ENCODE measurements at regions not wholly inside any gene's neighbourhood (a gene's known extent, or its start where the extent isn't known, plus 50 kb on each side); places are given as distances from the start of the nearest gene placed in this dataset.

DNA sequence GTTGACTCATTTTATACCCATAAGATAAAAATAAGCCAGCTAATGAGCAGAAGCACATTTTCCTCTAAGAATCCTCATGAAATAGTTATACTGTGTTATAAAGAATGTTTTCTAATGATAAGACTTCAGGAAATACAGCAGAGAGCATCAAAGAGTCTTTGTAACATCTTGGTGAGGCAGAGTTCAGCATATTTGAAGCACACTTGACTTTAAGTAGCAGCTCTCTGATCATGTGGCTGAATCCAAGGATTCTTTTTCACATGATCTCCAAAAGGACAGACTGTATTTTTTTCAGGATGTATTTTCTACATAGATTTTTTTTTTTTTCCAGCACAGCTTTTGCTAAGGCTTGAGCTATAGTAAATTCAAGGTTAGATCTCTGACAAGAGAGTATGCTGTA lies 195.1 kb downstream of the SI start:
- TF ChIP-seq CTCF (conservative IDR thresholded peaks at IDR 0.05) = no peak
- H3K36me3 Mint-ChIP-seq = no peaks in the 10 kb centered on the region
- no peak for DNase-seq (ENCODE audit: extremely low spot score, unreplicated experiment)
- H3K27me3 Mint-ChIP-seq = peaks cover 2% of the 10 kb centered on the region
- H3K9me3 Mint-ChIP-seq = peaks cover under 1% of the 10 kb centered on the region
- H3K4me1 Mint-ChIP-seq (ENCODE audit: unreplicated experiment) = no peaks in the 10 kb centered on the region
- H3K4me3 Mint-ChIP-seq = no peak overlapping the region
- H3K27ac Mint-ChIP-seq = no peak overlapping the region

- DNase-seq (ENCODE audit: extremely low spot score, unreplicated experiment) = no peak
Measured at GRCh38 chr3:164879201-164879600, 199.1 kb downstream of the SI start.

DNA sequence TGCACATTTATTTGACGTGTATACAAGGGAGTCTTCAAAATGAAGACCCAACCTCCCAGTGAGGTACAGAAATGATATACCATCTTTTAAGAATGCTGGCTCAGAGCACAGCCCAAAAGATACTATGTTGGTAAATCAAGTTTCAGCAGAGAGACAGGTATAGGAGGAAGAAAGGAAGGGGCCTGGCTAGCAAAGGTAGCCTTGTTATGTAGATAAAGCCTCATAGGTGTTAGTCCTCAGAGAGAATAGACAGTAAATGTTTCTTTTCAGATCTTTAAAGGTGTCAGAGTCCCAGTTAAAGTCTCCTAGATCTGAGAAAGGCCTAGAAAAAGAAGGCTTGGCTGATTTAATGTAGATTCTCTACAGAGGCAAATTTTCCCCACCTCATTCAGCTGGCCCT lies 213.8 kb downstream of the SI start:
- no peak overlapping the region for H3K4me3 Mint-ChIP-seq
- H3K4me1 Mint-ChIP-seq (ENCODE audit: unreplicated experiment) = no peaks in the 10 kb centered on the region
- H3K27ac Mint-ChIP-seq = no peak overlapping the region
- H3K36me3 Mint-ChIP-seq = no peaks in the 10 kb centered on the region
- H3K9me3 Mint-ChIP-seq = no peaks in the 10 kb centered on the region
- no peak for TF ChIP-seq CTCF (conservative IDR thresholded peaks at IDR 0.05)
- DNase-seq (ENCODE audit: extremely low spot score, unreplicated experiment) = no peak
- H3K27me3 Mint-ChIP-seq = no peaks in the 10 kb centered on the region

More at GRCh38 chr3:164879201-164879600, 199.1 kb downstream of the SI start:
- Mint-ChIP-seq H3K4me1 (ENCODE audit: unreplicated experiment) (no peaks in the 10 kb centered on the region), H3K4me3 (no peak overlapping the region), H3K36me3 (no peaks in the 10 kb centered on the region), H3K9me3 (no peaks in the 10 kb centered on the region), H3K27ac (no peak overlapping the region), H3K27me3 (peaks cover 2% of the 10 kb centered on the region)
- TF ChIP-seq CTCF (conservative IDR thresholded peaks at IDR 0.05) = no peak

DNA sequence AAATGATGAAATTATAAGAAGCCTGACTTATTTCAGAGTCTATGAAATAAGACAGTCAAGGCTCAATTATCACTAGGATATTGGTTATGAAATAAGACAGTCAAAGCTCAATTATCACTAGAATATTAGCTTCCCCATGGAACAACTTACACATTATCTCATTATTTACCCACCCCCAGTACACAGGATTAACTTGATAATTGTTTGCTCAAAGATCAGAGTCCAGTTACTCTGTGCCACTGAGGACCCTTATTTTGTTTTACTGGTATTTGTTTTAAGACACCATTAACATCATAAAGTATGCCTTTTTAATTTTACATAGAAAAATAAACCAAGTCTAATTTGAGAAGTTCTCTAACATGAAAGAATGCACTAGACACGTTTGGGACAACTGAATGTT lies 225.4 kb downstream of the SI start:
- Mint-ChIP-seq H3K9me3 (no peaks in the 10 kb centered on the region), H3K36me3 (no peaks in the 10 kb centered on the region)
- no peak for DNase-seq (ENCODE audit: extremely low spot score, unreplicated experiment)

GRCh38 chr3:164851905-164852304 lies 226.4 kb downstream of the SI start:
- Mint-ChIP-seq H3K27ac (no peak overlapping the region), H3K4me1 (ENCODE audit: unreplicated experiment) (no peaks in the 10 kb centered on the region), H3K27me3 (no peaks in the 10 kb centered on the region), H3K4me3 (no peak overlapping the region), H3K9me3 (no peaks in the 10 kb centered on the region), H3K36me3 (no peaks in the 10 kb centered on the region)
- no peak for TF ChIP-seq CTCF (conservative IDR thresholded peaks at IDR 0.05)
- DNase-seq (ENCODE audit: extremely low spot score, unreplicated experiment) = no peak

More for the DNA sequence above, 225.4 kb downstream of the SI start:
- H3K4me1 Mint-ChIP-seq (ENCODE audit: unreplicated experiment) = no peaks in the 10 kb centered on the region
- TF ChIP-seq CTCF (conservative IDR thresholded peaks at IDR 0.05) = no peak
- H3K4me3 Mint-ChIP-seq = no peak overlapping the region
- no peak overlapping the region for H3K27ac Mint-ChIP-seq
- no peaks in the 10 kb centered on the region for H3K27me3 Mint-ChIP-seq

GRCh38 chr3:164851204-164851603 lies 227.1 kb downstream of the SI start:
- H3K4me1 Mint-ChIP-seq (ENCODE audit: unreplicated experiment) = no peaks in the 10 kb centered on the region

More at GRCh38 chr3:164851204-164851603, 227.1 kb downstream of the SI start:
- no peaks in the 10 kb centered on the region for H3K9me3 Mint-ChIP-seq
- H3K27ac Mint-ChIP-seq = no peak overlapping the region
- no peak for TF ChIP-seq CTCF (conservative IDR thresholded peaks at IDR 0.05)
- H3K36me3 Mint-ChIP-seq = no peaks in the 10 kb centered on the region
- no peak overlapping the region for H3K4me3 Mint-ChIP-seq
- no peak for DNase-seq (ENCODE audit: extremely low spot score, unreplicated experiment)
- no peaks in the 10 kb centered on the region for H3K27me3 Mint-ChIP-seq
